Psoas muscle (tissue), 7 donors: ENCODE measurements at regions not wholly inside any gene's neighbourhood (a gene's known extent, or its start where the extent isn't known, plus 50 kb on each side); places are given as distances from the start of the nearest gene placed in this dataset.

Experiments
- ATAC-seq, 4 donors: fragments of 200-7000 bp; cut with Tn5 transposase; one replicate each; pipeline ENCODE4 v1.9.1; 2020; ENCODE audit warnings: moderate library complexity in 3 of 4, mild to moderate bottlenecking in 2 of 4
- DNase-seq, 2 donors: peaks; one replicate each; pipeline ENCODE4 v3.0.0-alpha.2; 2020
- H3K27ac ChIP-seq: fragments of 200-600 bp; one replicate; pipeline ENCODE4 v1.8.0; 2022
- H3K27me3 ChIP-seq, 3 donors: fragments of 200-600 bp in 1 of 3; one replicate each; pipeline versions ENCODE4 v1.6.1 to v1.8.0; 2013 to 2022; ENCODE audit warnings: low read length in 2 of 3, mild to moderate bottlenecking in 2 of 3, moderate library complexity in 1 of 3; ENCODE audit not compliant: insufficient read depth in 3 of 3
- H3K36me3 ChIP-seq, 2 donors: fragments of 200-600 bp in 1 of 2; one replicate each; pipeline versions ENCODE4 v1.6.1 to v1.8.0; 2013 to 2022; ENCODE audit warnings: low read depth in 1 of 2, mild to moderate bottlenecking in 1 of 2, moderate library complexity in 1 of 2; ENCODE audit not compliant: insufficient read depth in 1 of 2
- H3K4me1 ChIP-seq: fragments of 200-600 bp; one replicate; pipeline ENCODE4 v1.8.0; 2022
- H3K4me3 ChIP-seq: fragments of 200-600 bp; one replicate; pipeline ENCODE4 v1.8.0; 2022; ENCODE audit warnings: mild to moderate bottlenecking
- H3K9me3 ChIP-seq: fragments of 200-600 bp; one replicate; pipeline ENCODE4 v1.8.0; 2022
- CTCF ChIP-seq: fragments of 200-600 bp; IDR thresholded peaks from one replicate; pipeline ENCODE4 v1.8.0; 2022; ENCODE audit warnings: antibody characterized with exemption
- WGBS, 3 donors: extraction: QIAGEN DNeasy Blood & Tissue Kit; methylation state at CpG; one replicate each; pipeline versions ENCODE4 v1.1.6 to v1.1.7; 2013; 5-methylcytosine and 5-hydroxymethylcytosine counted together
- intact Hi-C, 2 donors: fragments of 100-400 bp; cut with DNase I; formaldehyde crosslinking; loops; one replicate each; pipeline versions ENCODE4 v1.11.0 to v1.14.2; 2022
- donor health status: healthy with polysubstance abuse.
- donor health status: DM: no; HTN: no; CAD: no; lungs with moderate emphysema.
- donor health status: Bipolar disorder and iron deficiency.
- donor health status: healthy.
- donor health status: DM: yes; HTN: yes; CAD: no.
- donor health status: DM: no; HTN: no; CAD: no.
- donor health status: DM: yes; HTN: yes; CAD: no.

GRCh38 chr18:28382215-28382879 is 205.4 kb upstream of the CDH2 start:
- H3K36me3 ChIP-seq = no peaks in the 10 kb centered on the region
- TF ChIP-seq CTCF = no peak
- H3K9me3 ChIP-seq = no peaks in the 10 kb centered on the region
- 52 to 68% (median 60%) methylated on average over 3 of the region's 3 CpGs for WGBS, 3 donors
- no peak overlapping the region for H3K27ac ChIP-seq
- ATAC-seq = no peak
- no peaks in the 10 kb centered on the region for H3K4me1 ChIP-seq
- no peak overlapping the region for H3K4me3 ChIP-seq
- intact Hi-C loops = no loop called here
- DNase-seq = no peak
- H3K27me3 ChIP-seq = no peaks in the 10 kb centered on the region

DNA sequence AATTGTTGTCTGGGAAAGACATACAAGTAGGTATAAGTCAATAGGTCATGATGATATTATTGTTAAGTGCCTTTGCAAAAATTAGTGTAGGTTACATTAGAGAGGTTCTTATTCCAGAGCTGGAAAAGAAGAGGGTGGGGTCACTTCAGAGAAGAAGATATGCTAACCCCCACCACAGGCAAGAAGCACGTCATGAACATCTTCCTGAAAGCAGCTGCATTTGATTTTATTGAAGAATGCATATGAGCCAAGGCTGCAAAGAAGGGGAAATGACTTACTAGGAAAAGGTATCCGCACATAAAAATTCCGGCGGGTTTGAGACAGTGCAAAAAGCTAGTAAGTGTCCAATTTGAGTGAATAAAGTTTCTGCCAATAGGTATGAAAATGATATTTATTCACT is 195.3 kb upstream of the CDH2 start:
- intact Hi-C loops = no loop called here

GRCh38 chr18:28366676-28367075 is 189.7 kb upstream of the CDH2 start:
- WGBS, 3 donors = 85 to 87% (median 85%) methylated on average over 4 of the region's 4 CpGs
- Histone ChIP-seq H3K27ac (no peak overlapping the region), H3K4me1 (no peaks in the 10 kb centered on the region), H3K27me3 (no peaks in the 10 kb centered on the region), H3K36me3 (no peaks in the 10 kb centered on the region), H3K4me3 (no peak overlapping the region), H3K9me3 (no peaks in the 10 kb centered on the region)
- DNase-seq (no peak), ATAC-seq (no peak)
- intact Hi-C loops = no loop called here
- TF ChIP-seq CTCF = no peak

More for the DNA sequence above, 195.3 kb upstream of the CDH2 start:
- Histone ChIP-seq H3K4me3 (no peak overlapping the region), H3K27ac (no peak overlapping the region), H3K27me3 (no peaks in the 10 kb centered on the region), H3K4me1 (no peaks in the 10 kb centered on the region), H3K36me3 (no peaks in the 10 kb centered on the region), H3K9me3 (no peaks in the 10 kb centered on the region)
- ATAC-seq = no peak
- TF ChIP-seq CTCF = no peak
- DNase-seq = no peak
- WGBS, 3 donors = 76 to 84% (median 77%) methylated on average over 4 of the region's 4 CpGs

DNA sequence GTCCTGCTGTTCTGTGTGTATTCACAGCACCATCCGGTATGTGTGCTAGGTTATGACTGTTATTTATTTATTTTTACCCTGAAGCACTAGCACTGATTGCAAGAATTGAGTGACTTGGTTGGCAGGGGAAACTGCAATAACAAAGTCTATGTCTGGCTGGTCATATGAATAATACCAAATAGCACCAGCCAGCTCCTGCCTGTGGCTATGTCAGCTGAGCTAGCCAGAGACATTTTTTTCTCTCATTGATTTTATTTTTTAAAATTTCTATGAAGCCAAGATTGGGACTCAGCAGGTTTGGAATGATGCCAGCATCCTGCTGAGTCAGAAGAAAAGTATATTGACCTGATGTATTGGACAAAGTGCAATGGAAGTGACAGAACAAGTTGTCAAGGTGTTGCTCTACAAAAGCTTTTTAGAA is 188.5 kb upstream of the CDH2 start:
- no peaks in the 10 kb centered on the region for H3K27me3 ChIP-seq
- no peaks in the 10 kb centered on the region for H3K4me1 ChIP-seq
- no peaks in the 10 kb centered on the region for H3K36me3 ChIP-seq
- no peak for TF ChIP-seq CTCF
- intact Hi-C loops = no loop called here
- H3K27ac ChIP-seq = no peak overlapping the region
- no peak for ATAC-seq
- H3K9me3 ChIP-seq = no peaks in the 10 kb centered on the region
- H3K4me3 ChIP-seq = no peak overlapping the region
- DNase-seq = no peak
- 81 to 82% (median 81%) methylated on average over 1 of the region's 1 CpG for WGBS, 3 donors

- no peak for TF ChIP-seq CTCF
- H3K27ac ChIP-seq = no peak overlapping the region
- H3K27me3 ChIP-seq = no peaks in the 10 kb centered on the region
- no peaks in the 10 kb centered on the region for H3K36me3 ChIP-seq
- ATAC-seq (no peak), DNase-seq (no peak)
- H3K9me3 ChIP-seq = no peaks in the 10 kb centered on the region
- intact Hi-C loops = no loop called here
- H3K4me1 ChIP-seq = no peaks in the 10 kb centered on the region
- H3K4me3 ChIP-seq = no peak overlapping the region
- WGBS, 3 donors = 86 to 92% (median 87%) methylated on average over 8 of the region's 8 CpGs
Measured at GRCh38 chr18:28363124-28363523, 186.2 kb upstream of the CDH2 start.
